Panc1 (cell line): ENCODE measurements at regions not wholly inside any gene's neighbourhood (a gene's known extent, or its start where the extent isn't known, plus 50 kb on each side); places are given as distances from the start of the nearest gene placed in this dataset.

Experiments used
- ATAC-seq: fragments of 200-7000 bp; cut with Tn5 transposase; 2 replicates; pipeline ENCODE4 v1.9.1; 2020; ENCODE audit warnings: mild to moderate bottlenecking, moderate library complexity
- BruUV-seq: library from RNA; stranded (reverse); fragments of 400-500 nt; replicated peaks from 2 replicates; lab custom pipeline; 2021; lab: Mats Ljungman, UMichigan
- CTCF ChIA-PET: fragments of 300-600 bp; sonication (Branson Sonifier 250); formaldehyde crosslinking; loops from one replicate; lab custom pipeline; 2022; ENCODE audit warnings: antibody characterized with exemption; lab: Charles Lee
- POLR2A ChIA-PET: fragments of 300-600 bp; sonication (Branson Sonifier 250); formaldehyde crosslinking; loops from one replicate; lab custom pipeline; 2022; ENCODE audit warnings: antibody characterized with exemption; lab: Charles Lee
- DNase-seq: peaks from one replicate; pipeline ENCODE4 v3.0.0-alpha.2; 2010; ENCODE audit warnings: low read depth, low spot score
- H3K27ac ChIP-seq: 2 replicates; pipeline ENCODE4 v1.5.1; 2011; ENCODE audit warnings: mild to moderate bottlenecking, low read length, inconsistent platforms
- H3K27me3 ChIP-seq: fragments of 200-500 bp; sonication (Bioruptor generic); 2 replicates; pipeline ENCODE4 v1.6.0; 2014; ENCODE audit warnings: low read length, inconsistent platforms; ENCODE audit not compliant: control insufficient read depth, insufficient read depth
- H3K36me3 ChIP-seq: fragments of 200-500 bp; sonication (Bioruptor generic); 2 replicates; pipeline ENCODE4 v1.5.1; 2014; ENCODE audit warnings: inconsistent platforms, mild to moderate bottlenecking, low read length, moderate library complexity; ENCODE audit not compliant: control insufficient read depth, insufficient read depth
- H3K4me1 ChIP-seq: 2 replicates; pipeline ENCODE4 v1.5.1; 2011; ENCODE audit warnings: inconsistent platforms, mild to moderate bottlenecking, low read length, moderate library complexity; ENCODE audit not compliant: control insufficient read depth, insufficient read depth
- H3K4me3 ChIP-seq, 2 experiments: 2 replicates each; pipeline ENCODE4 v1.5.1; 2011 to 2012; ENCODE audit warnings: low read depth in 2 of 2, low read length in 2 of 2, mild to moderate bottlenecking in 2 of 2, inconsistent platforms in 1 of 2, moderate library complexity in 1 of 2
- H3K9me3 ChIP-seq: fragments of 200-500 bp; sonication (Bioruptor generic); 2 replicates; pipeline ENCODE4 v1.5.1; 2014; ENCODE audit warnings: low read depth, mild to moderate bottlenecking, inconsistent platforms, low read length, moderate library complexity; ENCODE audit not compliant: control insufficient read depth, insufficient read depth
- POLR2AphosphoS5 ChIP-seq: IDR thresholded peaks from 2 replicates; pipeline ENCODE4 v1.6.1; 2012; ENCODE audit warnings: mild to moderate bottlenecking, low read depth, low read length, moderate library complexity
- SIN3A ChIP-seq: IDR thresholded peaks from 2 replicates; pipeline ENCODE4 v1.6.1; 2012; ENCODE audit warnings: low read depth, mild to moderate bottlenecking, low read length, moderate library complexity, borderline replicate concordance; ENCODE audit not compliant: insufficient read depth
- TCF7L2 ChIP-seq: IDR thresholded peaks from 2 replicates; pipeline ENCODE4 v1.6.1; 2011; ENCODE audit warnings: mild to moderate bottlenecking, low read depth, low read length, inconsistent platforms
- in situ Hi-C: cut with HindIII; loops from 2 replicates; pipeline ENCODE4 v1.10.0; 2016; ENCODE audit warnings: low sequenced_read_pairs, low pct_unique_long_range_greater_than_20kb
- intact Hi-C: fragments of 100-400 bp; cut with micrococcal nuclease; formaldehyde crosslinking; loops from one replicate; pipeline ENCODE4 v1.10.0; 2022; ENCODE audit not compliant: unreplicated experiment
- TF ChIP-seq, protein P1 (sequence below): fragments of 450-650 bp; IDR thresholded peaks from 2 replicates; pipeline ENCODE4 v1.5.1; 2017; ENCODE audit warnings: mild to moderate bottlenecking
- TF ChIP-seq, protein P2 (sequence below), 2 experiments: IDR thresholded peaks; 2 replicates each; pipeline ENCODE4 v1.6.1; 2011 to 2012; ENCODE audit warnings: low read depth in 2 of 2, control low read depth in 1 of 2, low read length in 1 of 2, mild to moderate bottlenecking in 1 of 2, moderate library complexity in 1 of 2; ENCODE audit not compliant: insufficient read depth in 1 of 2

DNA sequence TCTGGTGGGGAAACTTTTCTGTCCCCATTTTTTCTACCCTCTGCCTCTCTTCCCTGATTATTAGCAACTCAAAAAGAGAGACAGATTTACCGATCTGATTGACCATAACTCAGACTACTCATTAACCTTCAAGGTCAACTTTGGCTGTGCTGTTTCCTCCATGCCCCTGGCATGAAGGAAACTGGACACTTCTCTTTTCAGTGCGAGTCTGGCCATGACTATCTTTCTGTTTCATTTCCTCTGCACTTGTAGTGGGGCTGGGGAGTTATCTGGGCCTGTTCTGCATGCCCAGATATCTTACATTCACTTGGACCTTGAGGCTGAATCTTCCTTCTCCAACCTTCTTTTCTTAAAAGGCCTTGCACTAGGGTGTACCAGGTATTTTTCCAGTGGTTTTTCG is 76.9 kb upstream of the SLCO2A1 start:
- TF ChIP-seq, protein P1, sequence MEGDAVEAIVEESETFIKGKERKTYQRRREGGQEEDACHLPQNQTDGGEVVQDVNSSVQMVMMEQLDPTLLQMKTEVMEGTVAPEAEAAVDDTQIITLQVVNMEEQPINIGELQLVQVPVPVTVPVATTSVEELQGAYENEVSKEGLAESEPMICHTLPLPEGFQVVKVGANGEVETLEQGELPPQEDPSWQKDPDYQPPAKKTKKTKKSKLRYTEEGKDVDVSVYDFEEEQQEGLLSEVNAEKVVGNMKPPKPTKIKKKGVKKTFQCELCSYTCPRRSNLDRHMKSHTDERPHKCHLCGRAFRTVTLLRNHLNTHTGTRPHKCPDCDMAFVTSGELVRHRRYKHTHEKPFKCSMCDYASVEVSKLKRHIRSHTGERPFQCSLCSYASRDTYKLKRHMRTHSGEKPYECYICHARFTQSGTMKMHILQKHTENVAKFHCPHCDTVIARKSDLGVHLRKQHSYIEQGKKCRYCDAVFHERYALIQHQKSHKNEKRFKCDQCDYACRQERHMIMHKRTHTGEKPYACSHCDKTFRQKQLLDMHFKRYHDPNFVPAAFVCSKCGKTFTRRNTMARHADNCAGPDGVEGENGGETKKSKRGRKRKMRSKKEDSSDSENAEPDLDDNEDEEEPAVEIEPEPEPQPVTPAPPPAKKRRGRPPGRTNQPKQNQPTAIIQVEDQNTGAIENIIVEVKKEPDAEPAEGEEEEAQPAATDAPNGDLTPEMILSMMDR: no peak
- TF ChIP-seq SIN3A (no peak), POLR2AphosphoS5 (no peak), TCF7L2 (no peak)
- TF ChIP-seq, protein P2, sequence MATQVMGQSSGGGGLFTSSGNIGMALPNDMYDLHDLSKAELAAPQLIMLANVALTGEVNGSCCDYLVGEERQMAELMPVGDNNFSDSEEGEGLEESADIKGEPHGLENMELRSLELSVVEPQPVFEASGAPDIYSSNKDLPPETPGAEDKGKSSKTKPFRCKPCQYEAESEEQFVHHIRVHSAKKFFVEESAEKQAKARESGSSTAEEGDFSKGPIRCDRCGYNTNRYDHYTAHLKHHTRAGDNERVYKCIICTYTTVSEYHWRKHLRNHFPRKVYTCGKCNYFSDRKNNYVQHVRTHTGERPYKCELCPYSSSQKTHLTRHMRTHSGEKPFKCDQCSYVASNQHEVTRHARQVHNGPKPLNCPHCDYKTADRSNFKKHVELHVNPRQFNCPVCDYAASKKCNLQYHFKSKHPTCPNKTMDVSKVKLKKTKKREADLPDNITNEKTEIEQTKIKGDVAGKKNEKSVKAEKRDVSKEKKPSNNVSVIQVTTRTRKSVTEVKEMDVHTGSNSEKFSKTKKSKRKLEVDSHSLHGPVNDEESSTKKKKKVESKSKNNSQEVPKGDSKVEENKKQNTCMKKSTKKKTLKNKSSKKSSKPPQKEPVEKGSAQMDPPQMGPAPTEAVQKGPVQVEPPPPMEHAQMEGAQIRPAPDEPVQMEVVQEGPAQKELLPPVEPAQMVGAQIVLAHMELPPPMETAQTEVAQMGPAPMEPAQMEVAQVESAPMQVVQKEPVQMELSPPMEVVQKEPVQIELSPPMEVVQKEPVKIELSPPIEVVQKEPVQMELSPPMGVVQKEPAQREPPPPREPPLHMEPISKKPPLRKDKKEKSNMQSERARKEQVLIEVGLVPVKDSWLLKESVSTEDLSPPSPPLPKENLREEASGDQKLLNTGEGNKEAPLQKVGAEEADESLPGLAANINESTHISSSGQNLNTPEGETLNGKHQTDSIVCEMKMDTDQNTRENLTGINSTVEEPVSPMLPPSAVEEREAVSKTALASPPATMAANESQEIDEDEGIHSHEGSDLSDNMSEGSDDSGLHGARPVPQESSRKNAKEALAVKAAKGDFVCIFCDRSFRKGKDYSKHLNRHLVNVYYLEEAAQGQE (IDR thresholded peaks at IDR 0.05; ENCODE audit: insufficient read depth in 1 of 2, low read depth in 2 of 2, low read length in 1 of 2): no peak
- Histone ChIP-seq H3K4me3 (no peak overlapping the region), H3K27ac (no peak overlapping the region), H3K4me1 (no peaks in the 10 kb centered on the region), H3K36me3 (no peaks in the 10 kb centered on the region), H3K9me3 (peaks cover 18% of the 10 kb centered on the region; the same call in 1 of the 2 replicates), H3K27me3 (no peaks in the 10 kb centered on the region)
- CTCF ChIA-PET: no interaction called here
- POLR2A ChIA-PET: no interaction called here
- no peak for ATAC-seq
- DNase-seq: no peak
- intact Hi-C loops (no loop called here), in situ Hi-C loops (no loop called here)
- no TSS peak for BruUV-seq

DNA sequence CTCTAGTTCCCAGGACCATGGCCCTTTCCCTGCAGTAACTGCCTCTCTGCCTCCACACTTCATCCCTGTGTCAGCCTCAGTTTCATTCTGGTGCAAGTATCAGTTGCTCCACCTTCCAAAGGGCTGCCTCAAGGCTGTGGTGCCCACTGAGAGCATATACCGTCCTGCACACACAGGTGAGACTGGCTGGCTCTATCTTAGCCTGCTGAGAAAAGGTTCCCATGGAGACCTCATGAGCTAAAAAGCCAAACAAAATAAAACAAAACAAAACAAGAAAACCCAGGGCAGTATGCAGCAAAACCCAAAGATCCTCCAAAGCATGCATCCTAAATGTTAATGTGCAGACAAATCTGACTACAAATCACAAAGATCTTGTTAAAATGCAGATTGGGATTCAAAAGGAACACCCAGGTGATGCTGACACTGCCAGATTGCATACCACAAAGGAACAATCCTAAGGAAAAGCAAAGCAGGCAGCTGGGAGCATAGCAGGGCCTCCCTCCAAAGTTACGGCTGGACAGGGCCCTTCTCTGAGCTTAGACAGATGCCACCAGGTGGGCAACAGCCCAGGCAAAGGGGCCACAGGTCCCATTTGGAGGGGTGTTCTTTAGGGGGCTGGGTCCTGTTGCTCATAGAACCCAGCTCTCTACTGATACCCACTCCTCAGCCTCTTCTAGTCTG is 76.3 kb upstream of the SLCO2A1 start:
- Histone ChIP-seq H3K9me3 (peaks cover 18% of the 10 kb centered on the region; the same call in 1 of the 2 replicates), H3K4me3 (no peak overlapping the region), H3K27me3 (no peaks in the 10 kb centered on the region), H3K27ac (no peak overlapping the region), H3K4me1 (no peaks in the 10 kb centered on the region), H3K36me3 (no peaks in the 10 kb centered on the region)
- TF ChIP-seq TCF7L2 (no peak), POLR2AphosphoS5 (no peak), SIN3A (no peak)
- TF ChIP-seq, protein P2 (IDR thresholded peaks at IDR 0.05; ENCODE audit: insufficient read depth in 1 of 2, low read depth in 2 of 2, low read length in 1 of 2): no peak
- TF ChIP-seq, protein P1: no peak
- BruUV-seq: no TSS peak
- DNase-seq (no peak), ATAC-seq (no peak)
- ChIA-PET POLR2A (no interaction called here), CTCF (no interaction called here)
- intact Hi-C loops: no loop called here
- in situ Hi-C loops: no loop called here
